DMS53 treated with DMSO at 0.1 percent for 48 hours (cell line): ENCODE measurements at regions not wholly inside any gene's neighbourhood (a gene's known extent, or its start where the extent isn't known, plus 50 kb on each side); places are given as distances from the start of the nearest gene placed in this dataset.

Source experiments
- DNase-seq: peaks from one replicate; lab custom pipeline; 2025; ENCODE audit not compliant: unreplicated experiment; lab: John Stamatoyannopoulos, UW

DNA sequence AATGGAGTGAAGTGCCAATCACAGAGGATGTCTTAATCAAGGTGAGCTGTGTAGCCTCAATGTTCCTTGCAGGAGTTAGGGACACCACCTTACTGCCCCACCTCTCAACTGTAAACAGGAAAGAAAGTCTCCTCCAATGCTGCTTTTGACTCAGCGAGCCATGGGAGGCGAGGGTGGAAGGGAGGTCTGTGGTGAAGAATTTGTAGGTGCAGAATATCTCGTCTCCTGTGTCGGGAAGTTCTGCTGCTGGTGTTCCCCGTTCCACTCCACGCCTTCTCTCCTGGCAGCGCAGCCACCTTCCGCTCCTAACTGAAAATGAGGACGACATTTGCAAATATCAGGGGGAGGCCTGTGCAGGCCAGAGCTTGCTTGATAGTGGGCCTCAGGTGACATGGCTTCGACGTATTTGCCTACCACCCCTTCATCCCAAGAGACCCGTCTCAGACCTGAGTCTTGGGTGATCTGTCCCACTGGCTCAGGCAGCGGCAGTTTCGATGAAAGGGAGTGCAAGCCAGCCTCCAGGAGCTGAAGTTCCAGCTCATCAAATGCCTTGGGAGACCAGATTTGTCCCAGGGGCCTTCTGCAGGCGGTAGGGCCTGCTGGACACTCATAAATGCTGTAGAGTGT lies 368.3 kb upstream of the C1orf174 start:
- DNase-seq: no peak

DNA sequence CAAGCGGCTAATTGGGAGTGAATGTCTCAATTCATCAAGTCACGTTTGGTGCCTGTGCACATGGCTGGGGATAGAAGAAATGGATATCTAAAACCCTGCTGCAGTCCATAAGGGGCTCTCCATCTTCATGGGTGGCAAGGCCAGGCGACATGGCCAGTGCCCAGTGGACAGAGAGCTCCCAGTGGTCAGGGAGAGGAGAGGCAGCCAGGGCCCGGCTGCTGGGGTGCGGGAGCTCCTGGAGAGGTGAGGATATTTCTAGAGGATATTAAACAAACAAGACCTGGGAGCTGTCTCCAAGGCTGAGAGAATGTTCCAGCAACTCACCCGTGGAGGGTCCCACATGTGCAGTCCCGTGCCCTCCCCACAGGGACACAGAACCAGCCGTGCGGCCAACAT lies 368.8 kb upstream of the C1orf174 start:
- DNase-seq: no peak

DNA sequence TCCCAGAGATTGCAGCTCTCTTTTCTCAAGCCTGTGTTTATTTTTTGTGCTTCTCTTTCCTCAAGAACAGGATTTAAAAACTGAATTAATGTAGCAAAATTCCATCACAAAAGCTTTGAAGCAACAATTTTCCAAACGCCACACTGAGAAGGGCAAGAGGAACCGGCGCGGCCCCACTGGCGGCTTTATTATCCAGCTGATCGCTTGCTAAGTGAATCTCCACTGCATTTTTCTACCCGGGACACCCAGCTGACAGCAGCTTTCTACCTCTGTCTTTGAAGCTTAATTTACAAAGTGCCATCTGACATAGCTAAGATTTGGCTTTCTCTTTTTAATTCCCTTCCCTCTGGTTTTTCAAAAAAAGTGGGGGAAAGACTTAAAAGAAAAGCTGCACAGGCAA lies 369.3 kb upstream of the C1orf174 start:
- no peak for DNase-seq

DNA sequence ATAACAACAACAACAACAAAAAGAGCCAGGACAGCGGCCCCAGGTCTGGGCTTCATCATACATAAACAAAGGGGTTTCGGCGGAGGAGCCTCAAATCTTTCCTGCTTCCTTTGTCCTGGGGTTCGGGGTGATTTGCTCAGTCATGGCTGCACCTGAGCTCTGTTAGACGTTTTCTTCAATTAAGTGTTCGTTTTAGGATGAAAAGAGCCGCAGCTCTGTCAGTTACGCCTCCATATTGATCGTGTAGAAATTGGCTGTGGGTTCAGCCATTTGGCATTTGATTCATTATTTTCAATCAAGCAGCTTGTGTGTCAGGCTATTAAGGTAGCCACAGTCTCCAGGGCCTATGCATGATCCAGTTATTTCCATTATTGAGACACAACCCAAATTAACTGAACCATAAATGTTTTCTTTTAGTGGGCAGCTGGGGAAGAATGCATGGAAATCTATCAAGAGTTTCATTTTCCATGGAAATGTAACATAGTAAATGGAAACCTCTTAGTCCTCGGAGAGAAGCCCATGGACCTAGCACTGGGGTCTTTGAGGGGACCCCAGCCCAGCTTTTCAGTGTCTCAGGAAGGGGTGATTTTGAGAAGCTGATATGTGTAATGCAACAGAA lies 370.0 kb upstream of the C1orf174 start:
- DNase-seq: no peak

DNA sequence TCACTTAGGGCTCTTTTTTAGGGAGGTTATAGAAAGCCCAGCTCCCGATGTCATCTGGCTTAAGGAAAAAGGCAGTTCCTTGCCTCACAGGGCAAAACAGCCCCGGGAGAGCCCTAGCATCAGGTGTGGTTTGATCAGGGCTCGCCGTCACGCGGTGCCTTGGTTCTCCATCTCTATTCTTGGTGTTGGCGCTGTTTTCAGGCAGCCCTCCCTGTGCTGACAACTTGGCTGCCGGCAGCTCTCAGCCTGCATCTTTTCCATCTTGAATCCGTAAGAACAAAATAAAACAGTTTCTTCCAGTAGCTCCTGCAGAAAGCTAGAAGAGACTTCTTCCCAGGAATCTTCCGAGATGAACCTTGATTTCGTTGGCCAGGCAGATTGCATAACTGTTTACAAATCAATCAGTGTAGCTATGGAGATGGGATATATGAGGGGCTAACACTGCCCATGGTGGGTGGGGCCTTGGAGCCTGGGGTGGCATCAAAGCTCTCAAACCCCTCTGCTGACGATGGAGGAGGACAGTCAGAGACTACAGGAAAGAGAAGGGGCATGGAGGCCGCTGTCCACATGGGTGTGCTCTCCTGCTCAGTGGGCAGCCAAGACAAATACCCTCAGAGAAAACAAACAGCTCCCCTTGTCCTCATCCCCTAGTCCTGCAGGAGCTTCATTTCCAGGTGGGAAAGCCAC lies 370.7 kb upstream of the C1orf174 start:
- DNase-seq: no peak

DNA sequence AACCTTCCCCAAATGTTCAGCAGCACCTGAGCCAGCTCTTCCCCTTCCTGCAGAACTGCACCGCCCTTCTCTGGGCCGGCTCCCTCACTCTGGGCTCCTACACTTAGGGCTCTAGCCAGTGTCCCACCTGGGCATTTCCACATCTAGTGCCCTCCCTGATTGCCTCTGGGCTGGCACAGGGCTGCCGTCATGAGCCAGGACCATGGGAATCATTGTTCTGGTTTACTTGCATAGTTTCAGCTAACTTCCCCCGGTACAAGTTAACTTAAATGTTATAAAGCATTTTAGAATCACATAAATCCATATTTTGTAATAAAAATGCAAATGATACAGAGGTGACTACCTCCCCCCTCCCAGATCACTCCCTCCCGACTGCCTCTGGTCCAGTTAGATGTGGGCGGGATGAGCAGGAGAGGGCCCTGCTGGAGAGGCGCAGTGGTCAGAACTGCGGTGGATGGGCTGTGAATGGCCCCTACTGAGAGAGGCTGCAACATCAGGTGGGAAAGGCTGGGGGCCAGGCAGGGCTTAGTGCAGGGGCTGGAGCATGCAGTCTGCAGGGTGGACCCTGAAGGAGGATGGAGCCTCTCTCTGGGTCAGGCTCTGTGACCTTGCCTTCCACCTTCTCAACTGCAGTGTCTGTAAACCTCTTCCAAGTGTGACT lies 371.4 kb upstream of the C1orf174 start:
- DNase-seq: no peak

DNA sequence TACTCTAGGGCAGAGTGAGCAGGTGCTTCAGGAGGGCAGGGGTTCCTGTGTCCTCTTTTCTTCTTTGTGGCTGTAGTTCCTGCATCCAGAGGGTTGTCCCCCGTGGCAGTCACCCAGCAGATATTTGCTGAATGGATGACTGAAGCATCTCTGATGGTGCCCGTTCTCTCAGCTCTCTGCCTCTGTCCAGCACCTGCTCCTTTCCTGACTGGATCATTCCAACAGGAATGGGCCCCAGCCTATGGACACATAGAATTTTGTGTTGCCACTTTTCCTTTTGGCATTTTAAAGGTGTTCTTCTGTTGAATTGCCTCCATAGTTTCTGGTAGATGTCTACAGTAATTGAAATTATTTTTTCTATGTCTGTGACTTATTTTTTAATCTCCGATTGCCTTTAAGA lies 372.5 kb upstream of the C1orf174 start:
- no peak for DNase-seq

DNA sequence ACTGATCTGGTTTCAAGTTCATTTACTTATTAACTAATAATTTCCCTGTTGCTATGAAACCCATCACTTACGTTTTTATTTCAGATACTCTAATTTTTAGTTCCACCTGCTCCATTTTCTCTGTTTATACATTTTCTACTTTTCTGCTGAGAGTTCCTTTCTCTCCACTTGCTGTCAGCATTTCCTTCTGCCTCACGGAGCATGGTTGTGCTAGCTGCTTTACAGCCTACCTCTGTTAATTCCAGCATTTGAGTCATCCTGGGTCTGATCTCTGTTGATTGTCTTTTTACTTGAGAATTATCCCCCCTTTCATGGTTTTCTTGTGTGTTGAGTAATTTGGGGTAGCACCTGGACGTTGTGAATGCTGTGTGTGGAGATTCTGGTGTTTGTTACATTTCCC lies 373.2 kb upstream of the C1orf174 start:
- no peak for DNase-seq

DNA sequence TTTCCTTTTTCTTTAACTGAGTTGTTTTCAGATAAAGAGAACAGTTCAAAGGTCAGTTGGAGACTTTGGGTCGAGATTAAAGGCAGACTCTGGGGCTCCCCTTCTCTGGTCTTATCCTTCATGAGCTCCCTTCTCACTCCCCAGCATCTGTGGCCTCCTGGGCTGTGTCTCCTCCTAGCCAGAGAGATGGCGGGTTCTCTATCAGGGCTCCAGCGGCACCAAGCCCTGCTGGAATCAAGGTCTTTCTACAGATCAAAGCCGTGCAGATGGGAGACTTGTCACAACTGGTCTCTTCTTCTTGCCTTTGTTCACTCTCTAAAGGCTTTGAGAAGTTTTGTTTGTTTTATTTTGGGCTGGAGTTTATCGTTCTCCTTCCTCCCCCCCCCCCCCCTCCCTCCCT lies 373.7 kb upstream of the C1orf174 start:
- DNase-seq: no peak

DNA sequence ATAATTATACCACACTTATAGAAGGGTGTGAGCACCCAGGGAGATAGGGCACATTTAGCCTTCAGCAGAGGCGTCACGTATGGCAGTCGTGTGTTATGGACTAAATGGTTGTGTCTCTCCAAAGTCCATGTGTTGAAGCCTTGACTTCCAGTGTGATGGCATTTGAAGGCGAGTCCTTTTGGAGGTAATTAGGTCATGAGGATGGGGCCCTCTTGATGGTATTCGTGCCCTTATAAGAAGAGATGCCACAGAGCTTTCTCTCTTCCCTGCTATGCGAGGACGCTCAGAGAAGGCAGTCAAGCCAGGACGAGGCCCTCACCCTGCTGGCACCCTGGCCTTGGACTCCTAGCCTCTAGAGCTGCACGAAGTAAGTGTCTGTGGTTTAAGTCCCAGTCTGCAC lies 375.0 kb upstream of the C1orf174 start:
- DNase-seq: no peak

DNA sequence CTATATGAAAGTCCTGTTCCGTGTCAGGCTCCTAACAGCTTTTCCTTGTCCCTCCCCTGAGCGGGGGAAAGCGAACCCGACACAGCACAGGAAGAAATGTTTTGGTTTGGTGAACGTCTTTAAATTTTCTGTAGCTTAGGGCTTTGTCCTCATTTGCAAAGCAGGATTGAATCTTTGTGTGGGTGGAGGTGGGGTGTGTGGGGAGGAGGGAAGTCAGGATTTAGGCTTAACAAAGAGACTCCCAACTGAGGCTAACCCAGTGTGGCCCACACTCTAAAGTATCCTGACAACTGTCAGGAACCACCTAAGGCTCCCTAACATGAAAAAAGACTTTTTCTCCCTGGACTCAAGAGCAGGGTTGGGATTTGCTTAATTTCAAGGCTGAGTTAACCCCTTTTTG lies 376.2 kb upstream of the C1orf174 start:
- no peak for DNase-seq

DNA sequence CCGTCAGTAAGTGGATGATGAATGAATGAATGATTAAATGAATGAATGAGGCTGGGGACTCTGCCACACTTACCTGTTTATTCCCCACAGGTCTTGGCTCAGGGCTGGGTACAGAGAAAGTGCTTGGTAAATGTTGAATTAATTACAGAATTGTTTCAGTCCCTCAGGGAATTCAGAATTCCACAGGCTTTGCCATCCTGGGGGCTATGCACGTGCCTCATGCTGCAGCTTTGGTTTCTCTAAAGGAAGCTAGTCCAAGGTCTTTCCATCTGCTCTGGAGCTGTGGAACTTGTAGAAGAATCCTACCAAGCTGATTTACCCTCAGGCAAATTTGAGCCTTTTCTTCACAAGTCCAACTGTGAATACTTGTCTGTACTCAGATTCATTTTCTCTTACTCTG lies 376.8 kb upstream of the AJAP1 start:
- no peak for DNase-seq

DNA sequence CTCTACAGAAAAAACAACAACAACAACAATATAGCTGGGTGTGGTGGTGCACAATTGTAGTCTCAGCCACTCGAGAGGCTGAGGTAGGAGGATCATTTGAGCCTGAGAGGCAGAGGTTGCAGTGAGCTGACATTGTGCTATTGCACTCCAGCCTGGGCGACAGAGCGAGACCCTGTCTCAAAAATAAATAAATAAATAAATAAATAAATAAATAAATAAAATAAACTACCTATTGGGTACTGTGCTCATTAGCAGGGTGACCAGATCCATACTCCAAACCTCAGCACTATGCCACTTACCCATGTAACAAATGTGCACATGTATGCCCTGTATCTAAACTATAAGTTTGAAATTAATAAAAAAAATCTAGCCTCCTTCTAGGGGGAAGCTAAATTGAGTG lies 369.4 kb upstream of the AJAP1 start:
- DNase-seq: no peak

DNA sequence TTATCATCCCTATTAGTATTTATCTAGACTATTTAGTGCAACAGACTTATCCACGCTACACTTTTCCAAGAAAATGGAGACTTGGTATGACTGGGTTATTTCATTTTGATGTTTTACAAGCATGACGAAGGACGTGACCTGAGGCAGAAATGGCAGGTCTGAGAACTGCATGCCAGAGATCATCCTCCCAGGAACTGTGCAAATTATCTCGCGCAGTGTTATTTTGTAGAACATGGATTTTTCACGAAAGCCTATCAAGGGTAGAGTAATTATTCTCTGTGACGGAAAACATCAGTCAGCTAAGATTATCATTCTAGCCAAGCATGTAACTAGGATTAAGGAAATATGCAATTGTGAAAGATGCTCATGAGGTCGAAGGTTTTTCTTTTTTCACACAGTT lies 361.5 kb upstream of the AJAP1 start:
- no peak for DNase-seq

DNA sequence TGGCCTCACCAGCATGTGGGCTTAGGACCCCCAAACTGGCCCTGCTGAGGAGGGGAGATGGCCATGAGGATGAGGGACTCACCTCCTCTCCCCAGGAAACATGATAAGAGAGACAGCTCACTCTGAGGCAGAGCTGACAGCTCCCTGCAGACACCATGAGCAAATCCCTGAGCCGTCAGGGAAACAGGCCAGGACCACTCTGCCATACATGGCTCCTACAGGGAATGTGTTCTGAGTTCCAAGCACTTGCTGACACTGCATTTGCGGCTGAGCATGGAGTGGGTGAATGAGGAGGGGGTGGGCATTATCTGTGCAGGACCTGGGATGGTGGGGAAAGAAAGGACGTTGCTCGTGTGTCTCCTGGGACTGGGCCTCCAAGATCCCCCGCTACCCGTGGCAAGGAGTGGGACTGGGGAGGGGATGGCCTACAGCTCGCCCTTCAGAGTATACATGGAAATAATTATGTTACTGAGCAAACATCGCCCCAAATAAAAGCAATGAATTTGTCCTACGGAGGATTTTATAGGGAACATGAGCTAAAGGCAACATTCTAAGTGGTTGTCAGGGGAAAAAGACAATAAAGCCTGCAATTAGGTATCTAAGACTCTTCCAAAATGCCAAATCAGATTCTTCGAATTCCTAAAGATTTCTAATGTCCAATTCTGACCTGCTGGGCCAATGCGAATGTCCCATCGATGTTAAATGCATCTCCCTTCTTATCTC lies 355.9 kb upstream of the AJAP1 start:
- no peak for DNase-seq

DNA sequence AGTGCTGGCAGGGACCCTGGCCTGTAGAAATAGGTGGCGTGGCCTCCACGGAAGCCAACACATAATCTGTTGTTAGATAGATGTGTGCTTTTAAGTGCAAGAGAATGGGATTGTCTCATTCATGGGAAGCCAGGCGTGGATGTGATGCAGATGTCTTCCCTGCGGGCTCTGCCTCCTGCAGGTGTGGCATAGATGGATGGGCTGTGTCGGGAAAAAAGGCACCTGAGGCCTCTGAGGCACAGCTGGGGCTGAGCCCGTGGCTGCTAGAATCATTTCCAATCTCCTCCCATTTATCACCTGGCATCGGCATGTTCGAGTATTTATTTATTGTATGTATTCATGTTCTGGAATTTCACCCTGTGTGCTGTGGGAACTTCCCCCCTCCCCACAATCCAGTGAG lies 353.4 kb upstream of the AJAP1 start:
- no peak for DNase-seq

DNA sequence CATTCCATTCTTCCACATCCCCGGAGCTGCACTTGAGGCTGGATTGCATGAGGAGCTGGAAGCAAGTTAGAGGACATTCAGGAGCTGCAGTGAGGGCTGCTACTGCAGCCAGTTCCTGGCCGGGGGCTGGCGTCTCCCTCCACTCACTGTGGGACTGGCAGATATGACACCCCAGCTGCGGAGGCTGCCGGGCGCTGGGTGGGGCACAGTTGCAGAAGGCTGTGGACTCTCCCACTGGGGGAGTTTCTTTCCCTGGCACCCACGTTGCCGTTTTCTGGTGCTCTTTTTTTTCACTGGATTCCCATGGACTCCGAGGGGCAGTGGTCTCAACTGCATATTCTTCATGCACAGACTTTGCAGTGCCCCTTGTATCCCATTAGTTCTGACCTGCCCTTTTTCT lies 351.1 kb upstream of the AJAP1 start:
- no peak for DNase-seq

DNA sequence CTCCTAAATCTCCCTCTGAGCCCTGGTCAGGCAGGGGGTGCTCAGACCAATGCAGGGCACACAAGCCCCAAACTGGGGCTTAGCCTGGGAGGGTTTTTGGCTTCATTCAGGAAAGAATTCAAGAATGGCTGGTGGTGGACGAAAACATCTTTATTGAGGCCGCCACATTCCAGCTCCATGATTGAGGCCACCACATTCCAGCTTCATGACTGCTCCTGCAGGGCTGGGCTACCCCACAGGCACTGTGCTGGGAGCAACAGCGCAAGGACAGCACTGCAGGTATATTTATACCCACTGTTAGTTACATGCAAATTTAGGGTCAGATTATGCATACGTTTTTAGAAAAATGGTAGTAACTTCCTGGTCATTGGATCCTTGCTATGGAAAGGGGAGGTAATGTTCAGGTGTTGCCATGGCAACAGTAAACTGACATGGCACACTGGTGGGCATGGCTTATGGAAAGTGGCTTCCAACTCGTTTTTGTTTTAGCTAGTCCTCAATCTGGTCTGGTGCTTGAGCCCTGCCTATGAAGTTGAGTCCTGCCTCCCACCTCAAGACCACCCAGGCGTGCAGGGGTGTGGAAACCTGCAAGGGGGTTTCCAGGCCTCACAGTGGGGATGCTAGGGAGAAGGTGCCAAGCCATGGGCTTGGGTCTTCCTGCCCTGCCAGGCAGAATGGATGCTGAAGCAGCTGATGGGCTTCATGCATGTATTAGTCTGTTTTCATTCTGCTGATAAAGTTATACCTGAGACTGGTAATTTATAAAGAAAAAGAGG lies 348.7 kb upstream of the AJAP1 start:
- no peak for DNase-seq

DNA sequence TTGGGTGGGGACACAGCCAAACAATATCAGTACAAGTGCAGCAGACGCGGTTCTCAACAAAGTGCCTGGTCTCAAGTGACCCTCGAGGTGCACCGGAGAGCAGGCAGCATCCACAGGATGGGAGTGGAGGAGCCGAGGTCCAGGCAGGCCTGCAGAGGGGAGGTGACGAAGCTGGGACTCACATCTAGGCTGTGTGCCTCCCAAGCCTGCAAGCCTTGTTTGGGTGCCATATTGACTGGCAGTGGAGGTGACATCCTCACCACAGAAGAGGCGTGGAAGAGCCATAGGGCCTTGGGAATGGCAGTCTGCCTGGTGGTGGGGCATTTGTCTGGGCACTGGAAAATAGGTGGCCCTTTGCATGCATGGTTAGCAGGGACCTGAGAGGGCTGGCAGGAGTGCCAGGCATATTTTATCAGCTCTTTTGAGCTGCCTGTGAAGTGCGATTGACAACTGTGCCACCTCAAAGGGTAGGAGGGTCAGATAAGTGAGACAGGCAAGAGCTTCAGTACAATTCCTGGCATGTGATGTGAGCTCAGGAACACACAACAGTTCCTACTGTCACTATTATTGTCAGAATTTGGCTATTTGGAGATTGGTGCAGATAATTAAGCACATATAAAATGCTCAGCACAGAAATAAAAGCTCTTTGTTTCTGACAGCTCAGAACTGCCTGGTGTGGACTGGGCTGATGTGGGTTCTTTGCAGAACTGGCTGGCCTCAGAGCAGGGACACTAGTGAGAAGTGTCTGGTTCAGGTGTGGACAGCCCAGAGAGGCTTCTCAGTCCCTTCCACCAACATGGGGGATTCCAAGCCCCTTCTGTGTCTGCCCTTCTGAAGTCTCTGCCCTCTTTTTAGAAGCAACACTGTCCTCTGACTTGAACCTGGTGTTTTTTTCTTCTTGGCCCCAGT lies 347.6 kb upstream of the AJAP1 start:
- DNase-seq: no peak

DNA sequence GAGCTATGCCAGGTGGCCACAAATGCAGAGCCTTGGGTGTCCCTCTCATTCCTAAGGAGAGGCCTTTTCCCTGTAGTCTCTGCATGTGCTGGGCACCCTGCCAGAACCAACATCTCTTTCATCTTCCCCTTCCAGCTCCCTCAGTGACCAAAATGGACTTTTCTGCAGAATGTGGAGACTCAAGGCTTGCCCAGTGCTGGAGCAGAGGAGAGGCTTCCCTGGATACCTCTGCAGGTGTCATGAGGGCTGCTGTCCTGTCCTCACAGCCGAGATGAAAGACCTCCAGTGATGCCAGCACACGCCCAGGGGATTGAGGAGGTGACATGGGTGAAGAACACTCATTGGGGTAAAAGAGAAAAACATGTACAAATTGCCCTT lies 347.0 kb upstream of the AJAP1 start:
- no peak for DNase-seq
